HG03060 (cell line): ENCODE measurements at regions not wholly inside any gene's neighbourhood (a gene's known extent, or its start where the extent isn't known, plus 50 kb on each side); places are given as distances from the start of the nearest gene placed in this dataset.
"Not testable (repeated sequence)": the region's sequence is repeated elsewhere in the genome, so short reads cannot be mapped to it uniquely, and the experiment has no call there.

Source experiments
- ATAC-seq: cut with Tn5 transposase; IDR thresholded peaks from one replicate; pipeline ENCODE4 v1.9.1; 2021; ENCODE audit warnings: low read depth, moderate number of reproducible peaks; ENCODE audit not compliant: unreplicated experiment

- no peak for ATAC-seq
These were observed 860.4 kb upstream of the CRIM1 start for GRCh38 chr2:35495182-35495581.

DNA sequence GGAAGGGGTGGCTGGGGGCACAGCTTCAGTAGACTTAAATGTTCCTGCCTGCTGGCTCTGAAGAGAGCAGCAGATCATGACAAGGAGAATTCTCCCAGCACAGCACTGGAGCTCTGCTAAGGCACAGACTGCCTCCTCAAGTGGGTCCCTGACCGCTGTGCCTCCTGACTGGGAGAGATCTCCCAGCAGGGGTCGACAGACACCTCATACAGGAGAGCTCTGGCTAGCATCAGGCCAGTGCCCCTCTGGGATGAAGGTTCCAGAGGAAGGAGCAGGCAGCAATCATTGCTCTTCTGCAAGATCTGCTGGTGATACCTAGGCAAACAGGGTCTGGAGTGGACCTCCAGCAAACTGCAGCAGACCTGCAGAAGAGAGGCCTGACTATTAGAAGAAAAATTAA, 877.5 kb upstream of the CRIM1 start:
- not testable (repeated sequence) for ATAC-seq

- ATAC-seq: no peak
These were observed 887.3 kb upstream of the CRIM1 start for GRCh38 chr2:35468245-35468644.

DNA sequence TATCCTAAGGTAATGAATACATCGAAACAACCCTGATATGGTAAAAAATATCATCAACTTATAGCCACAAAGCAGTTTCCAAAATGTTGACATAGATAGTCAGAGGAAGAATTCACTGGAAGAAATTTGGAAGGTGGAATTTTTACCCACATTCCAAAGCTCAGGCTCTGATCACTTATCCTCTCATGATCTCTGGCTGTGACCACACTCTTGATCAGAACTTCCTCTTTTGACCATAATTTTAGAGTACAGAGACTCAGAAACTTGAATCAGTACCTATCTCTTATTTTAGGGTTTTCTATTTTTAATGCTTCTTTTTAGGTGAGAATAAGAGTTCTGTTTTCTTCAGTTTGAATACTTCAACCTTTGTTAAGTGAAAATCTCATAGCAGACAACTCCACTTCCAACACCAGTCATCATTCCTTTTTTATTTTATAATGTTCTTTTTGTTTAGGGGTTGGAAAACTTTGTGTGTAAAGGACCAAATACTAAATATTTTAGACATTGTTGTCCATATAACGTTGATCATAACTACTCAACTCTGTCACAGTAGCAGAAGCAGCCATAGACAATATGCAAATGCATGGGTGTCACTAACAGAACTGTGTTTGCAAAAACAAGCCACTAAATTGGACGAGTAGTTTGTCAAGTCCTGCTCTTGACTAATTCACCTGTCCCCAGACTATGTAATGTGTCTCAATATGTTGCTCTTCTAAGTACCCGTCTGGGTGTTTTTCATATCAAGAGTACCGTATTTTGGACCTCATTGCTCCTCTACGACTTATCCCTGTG, 891.6 kb upstream of the CRIM1 start:
- no peak for ATAC-seq

DNA sequence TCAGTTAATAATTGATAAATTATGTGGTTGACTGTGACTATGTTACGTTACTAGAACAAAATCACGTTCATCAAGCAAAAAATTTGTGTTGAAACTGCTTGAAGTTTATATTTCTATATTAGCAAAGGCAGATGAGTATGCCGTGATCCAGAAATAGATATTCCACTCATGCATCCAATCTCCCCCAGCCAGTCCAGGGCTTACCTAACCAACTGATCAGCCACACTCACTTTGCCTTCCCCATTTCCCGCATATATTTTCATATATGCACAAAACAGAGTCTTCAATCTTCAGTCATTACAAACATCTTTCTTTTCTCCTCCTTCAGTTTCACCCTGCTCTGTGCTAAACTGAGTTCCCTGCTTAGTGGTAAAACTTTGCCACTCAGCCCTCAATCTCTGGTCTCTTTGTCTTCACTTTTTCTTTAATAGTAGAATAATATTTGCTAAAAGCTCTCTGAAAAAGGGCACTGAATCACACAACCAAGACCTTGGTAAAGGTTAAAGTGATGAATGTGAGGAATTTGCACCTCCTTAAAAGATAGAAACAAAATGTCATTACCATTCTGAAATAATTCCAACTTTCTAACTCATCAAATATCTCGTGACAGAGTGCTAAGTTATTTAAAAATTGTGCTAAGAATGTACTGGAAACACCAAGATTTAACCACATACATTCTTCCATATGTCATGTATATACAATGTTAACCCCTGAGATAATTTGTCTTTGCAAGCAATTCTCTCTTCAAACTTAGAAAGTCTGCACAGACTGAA, 893.2 kb upstream of the CRIM1 start:
- ATAC-seq: no peak

- ATAC-seq: no peak
These were observed 894.2 kb upstream of the CRIM1 start for GRCh38 chr2:35461406-35461805.

- no peak for ATAC-seq
These were observed 900.5 kb upstream of the CRIM1 start for GRCh38 chr2:35454966-35455638.

GRCh38 chr2:35447821-35448220, 907.8 kb upstream of the CRIM1 start:
- ATAC-seq: no peak

- no peak for ATAC-seq
These were observed 908.4 kb upstream of the CRIM1 start for GRCh38 chr2:35447215-35447614.

- no peak for ATAC-seq
These were observed 912.5 kb upstream of the CRIM1 start for GRCh38 chr2:35443087-35443486.

GRCh38 chr2:35441575-35441974, 914.0 kb upstream of the CRIM1 start:
- not testable (repeated sequence) for ATAC-seq

DNA sequence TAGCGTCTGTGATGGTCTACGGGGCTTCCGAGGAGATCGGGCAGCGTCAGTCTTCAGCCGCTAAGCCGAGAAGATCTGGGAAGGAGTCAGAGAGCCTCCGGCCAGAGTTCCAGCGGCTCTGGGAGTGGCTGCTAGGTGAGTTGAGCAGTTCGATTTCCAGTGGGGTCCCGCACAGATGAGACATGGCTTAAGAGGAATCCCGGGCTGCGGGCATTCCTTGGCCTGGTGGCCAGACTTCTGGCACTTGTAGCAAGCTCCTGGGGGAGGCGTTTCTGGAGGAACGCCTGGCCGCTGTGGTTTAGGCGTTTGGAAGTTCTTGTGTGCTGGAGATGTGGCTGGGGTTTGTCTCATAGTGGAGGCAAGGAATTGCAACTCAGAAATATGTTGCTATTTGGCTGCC, 915.3 kb upstream of the CRIM1 start:
- ATAC-seq: not testable (repeated sequence)

DNA sequence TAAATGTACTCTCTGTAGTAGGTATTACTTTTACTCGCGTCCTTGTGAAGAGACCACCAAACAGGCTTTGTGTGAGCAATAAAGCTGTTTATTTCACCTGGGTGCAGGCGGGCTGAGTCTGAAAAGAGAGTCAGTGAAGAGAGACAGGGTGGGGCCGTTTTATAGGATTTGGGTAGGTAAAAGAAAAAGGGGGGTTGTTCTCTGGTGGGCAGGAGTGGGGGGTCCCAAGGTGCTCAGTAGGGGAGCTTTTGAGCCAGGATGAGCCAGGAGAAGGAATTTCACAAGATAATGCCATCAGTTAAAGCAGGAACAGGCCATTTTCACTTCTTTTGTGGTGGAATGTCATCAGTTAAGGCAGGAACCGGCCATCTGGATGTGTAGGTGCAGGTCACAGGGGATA, 918.7 kb upstream of the CRIM1 start:
- ATAC-seq: not testable (repeated sequence)

GRCh38 chr2:35428548-35428947, 927.0 kb upstream of the CRIM1 start:
- no peak for ATAC-seq

DNA sequence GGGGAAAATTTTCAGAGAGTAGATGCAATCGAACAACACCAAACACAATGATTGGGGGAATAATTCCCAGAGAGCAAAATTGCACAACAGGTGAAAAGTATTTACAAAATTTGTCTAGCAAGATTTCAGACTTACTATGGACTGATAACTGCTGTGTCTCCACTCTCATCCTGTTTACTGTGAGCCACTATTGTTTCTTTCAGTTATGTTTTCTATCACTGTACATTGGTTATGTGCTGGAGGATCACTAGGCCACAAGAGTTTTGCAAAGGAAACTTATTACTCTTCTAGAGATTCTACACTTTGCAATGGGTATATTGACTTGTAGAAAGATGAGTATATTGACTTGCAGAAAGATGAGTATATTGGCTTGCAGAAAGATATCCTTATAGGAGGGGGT, 934.1 kb upstream of the CRIM1 start:
- no peak for ATAC-seq

DNA sequence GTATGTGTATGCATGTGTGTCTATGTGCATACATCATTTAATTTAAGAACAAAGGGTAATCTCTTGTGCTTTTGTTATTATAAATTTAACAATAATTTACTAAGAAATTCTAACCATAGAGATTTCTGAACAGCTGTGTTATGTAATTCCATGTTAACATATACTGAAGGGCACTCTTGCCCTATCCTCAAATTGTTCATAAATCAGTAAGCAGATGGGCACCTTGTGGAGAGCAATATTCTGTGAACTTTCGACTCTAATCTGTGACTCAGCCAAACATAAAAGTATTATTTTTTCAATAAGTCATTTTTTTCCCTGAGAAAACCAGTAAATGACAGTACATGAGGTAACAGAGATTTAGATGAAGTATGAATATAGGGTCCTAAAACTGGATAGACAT, 938.3 kb upstream of the CRIM1 start:
- no peak for ATAC-seq

GRCh38 chr2:35416391-35417140, 939.0 kb upstream of the CRIM1 start:
- no peak for ATAC-seq

GRCh38 chr2:35415942-35416341, 939.6 kb upstream of the CRIM1 start:
- ATAC-seq: no peak

GRCh38 chr2:35415282-35415681, 940.3 kb upstream of the CRIM1 start:
- no peak for ATAC-seq

DNA sequence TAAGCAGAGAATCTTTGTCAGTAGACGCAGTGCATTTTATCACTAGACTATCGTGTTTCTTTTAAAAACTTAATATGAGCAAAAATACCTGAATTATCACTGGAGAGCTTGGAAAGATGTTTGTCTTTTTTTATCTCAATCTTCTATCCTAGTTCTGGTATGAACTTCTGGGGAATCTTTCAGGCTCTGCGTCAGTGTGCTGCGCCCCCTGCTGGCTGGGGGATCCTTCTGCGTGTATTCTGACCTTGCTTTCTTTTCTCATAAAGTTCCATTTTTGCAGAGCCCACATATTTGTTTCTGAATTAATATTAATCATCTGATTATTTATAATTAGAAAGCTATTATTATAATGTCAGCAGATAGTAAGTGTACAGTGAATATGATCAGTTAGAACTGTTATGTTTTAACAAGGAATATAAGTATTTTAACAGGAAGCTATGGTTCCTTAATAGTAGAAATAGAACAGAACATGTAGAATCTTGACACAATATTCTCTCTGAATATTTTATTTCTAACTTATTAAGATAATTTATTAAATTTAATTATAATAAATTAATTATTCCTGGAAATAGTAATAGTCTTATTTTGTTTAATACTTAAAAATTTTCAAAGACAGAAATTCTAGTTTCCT, 945.0 kb upstream of the CRIM1 start:
- ATAC-seq: no peak
